ENCODE measurements at regions not wholly inside any gene's neighbourhood (a gene's known extent, or its start where the extent isn't known, plus 50 kb on each side); places are given as distances from the start of the nearest gene placed in this dataset.

GRCh38 chr11:135001581-135001980 is 589.5 kb upstream of the B3GAT1 start:
- TF ChIP-seq EP300 (IDR thresholded peaks at IDR 0.05) (no peak), POLR2A (IDR thresholded peaks at IDR 0.05) (no peak)
- TF ChIP-seq, protein P1, sequence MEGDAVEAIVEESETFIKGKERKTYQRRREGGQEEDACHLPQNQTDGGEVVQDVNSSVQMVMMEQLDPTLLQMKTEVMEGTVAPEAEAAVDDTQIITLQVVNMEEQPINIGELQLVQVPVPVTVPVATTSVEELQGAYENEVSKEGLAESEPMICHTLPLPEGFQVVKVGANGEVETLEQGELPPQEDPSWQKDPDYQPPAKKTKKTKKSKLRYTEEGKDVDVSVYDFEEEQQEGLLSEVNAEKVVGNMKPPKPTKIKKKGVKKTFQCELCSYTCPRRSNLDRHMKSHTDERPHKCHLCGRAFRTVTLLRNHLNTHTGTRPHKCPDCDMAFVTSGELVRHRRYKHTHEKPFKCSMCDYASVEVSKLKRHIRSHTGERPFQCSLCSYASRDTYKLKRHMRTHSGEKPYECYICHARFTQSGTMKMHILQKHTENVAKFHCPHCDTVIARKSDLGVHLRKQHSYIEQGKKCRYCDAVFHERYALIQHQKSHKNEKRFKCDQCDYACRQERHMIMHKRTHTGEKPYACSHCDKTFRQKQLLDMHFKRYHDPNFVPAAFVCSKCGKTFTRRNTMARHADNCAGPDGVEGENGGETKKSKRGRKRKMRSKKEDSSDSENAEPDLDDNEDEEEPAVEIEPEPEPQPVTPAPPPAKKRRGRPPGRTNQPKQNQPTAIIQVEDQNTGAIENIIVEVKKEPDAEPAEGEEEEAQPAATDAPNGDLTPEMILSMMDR (IDR thresholded peaks at IDR 0.05): no peak

Data from sigmoid colon (tissue), 4 donors.